ENCODE measurements at regions not wholly inside any gene's neighbourhood (a gene's known extent, or its start where the extent isn't known, plus 50 kb on each side); places are given as distances from the start of the nearest gene placed in this dataset.

- TF ChIP-seq CTCF (IDR thresholded peaks at IDR 0.05): no peak
- no peak for TF ChIP-seq POLR2A (IDR thresholded peaks at IDR 0.05)
- TF ChIP-seq POLR2AphosphoS5 (IDR thresholded peaks at IDR 0.05): no peak
- H3K36me3 ChIP-seq: no peaks in the 10 kb centered on the region
- no peaks in the 10 kb centered on the region for H3K9me3 ChIP-seq
- no peak for DNase-seq (ENCODE audit: low spot score in 2 of 2)
- H3K27me3 ChIP-seq: no peaks in the 10 kb centered on the region
- no peaks in the 10 kb centered on the region for H3K4me1 ChIP-seq
- H3K27ac ChIP-seq: no peak overlapping the region
- H3K4me3 ChIP-seq: no peak overlapping the region
- intact Hi-C loops (cut with DNase I; ENCODE audit: low total_unique reads): no loop called here
Measured at GRCh38 chr4:138320831-138321230, 78.7 kb upstream of the SLC7A11 start.

- H3K27ac ChIP-seq: no peak overlapping the region
- no peaks in the 10 kb centered on the region for H3K27me3 ChIP-seq
- H3K4me1 ChIP-seq: no peaks in the 10 kb centered on the region
- H3K9me3 ChIP-seq: peaks cover 0 to 2% of the 10 kb centered on the region in 2 donors
- DNase-seq (ENCODE audit: low spot score in 2 of 2): no peak
- TF ChIP-seq CTCF (IDR thresholded peaks at IDR 0.05) (no peak), POLR2AphosphoS5 (IDR thresholded peaks at IDR 0.05) (no peak), POLR2A (IDR thresholded peaks at IDR 0.05) (no peak)
- intact Hi-C loops (cut with DNase I; ENCODE audit: low total_unique reads): no loop called here
- no peaks in the 10 kb centered on the region for H3K36me3 ChIP-seq
- no peak overlapping the region for H3K4me3 ChIP-seq
Measured at GRCh38 chr4:138320030-138320429, 77.9 kb upstream of the SLC7A11 start.

GRCh38 chr4:138317175-138317748 is 75.1 kb upstream of the SLC7A11 start:
- DNase-seq (ENCODE audit: low spot score in 2 of 2): no peak
- Histone ChIP-seq H3K4me3 (no peak overlapping the region), H3K27me3 (no peaks in the 10 kb centered on the region), H3K9me3 (peaks cover 0 to 6% of the 10 kb centered on the region in 2 donors), H3K27ac (no peak overlapping the region), H3K4me1 (no peaks in the 10 kb centered on the region), H3K36me3 (no peaks in the 10 kb centered on the region)
- TF ChIP-seq POLR2A (IDR thresholded peaks at IDR 0.05): no peak
- no peak for TF ChIP-seq POLR2AphosphoS5 (IDR thresholded peaks at IDR 0.05)
- no peak for TF ChIP-seq CTCF (IDR thresholded peaks at IDR 0.05)
- intact Hi-C loops (cut with DNase I; ENCODE audit: low total_unique reads): no loop called here

- Histone ChIP-seq H3K4me3 (no peak overlapping the region), H3K4me1 (no peaks in the 10 kb centered on the region), H3K36me3 (no peaks in the 10 kb centered on the region), H3K27me3 (no peaks in the 10 kb centered on the region), H3K27ac (no peak overlapping the region), H3K9me3 (peaks cover 0 to 6% of the 10 kb centered on the region in 2 donors)
- DNase-seq (ENCODE audit: low spot score in 2 of 2): no peak
- TF ChIP-seq CTCF (IDR thresholded peaks at IDR 0.05) (no peak), POLR2A (IDR thresholded peaks at IDR 0.05) (no peak), POLR2AphosphoS5 (IDR thresholded peaks at IDR 0.05) (no peak)
- intact Hi-C loops (cut with DNase I; ENCODE audit: low total_unique reads): no loop called here
Measured at GRCh38 chr4:138312536-138312911, 70.4 kb upstream of the SLC7A11 start.

- TF ChIP-seq POLR2A (IDR thresholded peaks at IDR 0.05) (no peak), POLR2AphosphoS5 (IDR thresholded peaks at IDR 0.05) (no peak), CTCF (IDR thresholded peaks at IDR 0.05) (no peak)
- intact Hi-C loops (cut with DNase I; ENCODE audit: low total_unique reads): no loop called here
- H3K4me3 ChIP-seq: no peak overlapping the region
Measured at GRCh38 chr4:138311771-138312535, 69.8 kb upstream of the SLC7A11 start.

More at GRCh38 chr4:138311771-138312535, 69.8 kb upstream of the SLC7A11 start:
- no peaks in the 10 kb centered on the region for H3K27me3 ChIP-seq
- H3K27ac ChIP-seq: no peak overlapping the region
- no peak for DNase-seq (ENCODE audit: low spot score in 2 of 2)
- no peaks in the 10 kb centered on the region for H3K4me1 ChIP-seq
- peaks cover 0 to 6% of the 10 kb centered on the region in 2 donors for H3K9me3 ChIP-seq
- H3K36me3 ChIP-seq: no peaks in the 10 kb centered on the region
